Activated CD4-positive, alpha-beta T cell treated with anti-CD3 and anti-CD28 coated beads, Interleukin-2, amount 10 ng/mL, durations not matched to agents 7 days and 5 days (primary cell): ENCODE measurements at regions not wholly inside any gene's neighbourhood (a gene's known extent, or its start where the extent isn't known, plus 50 kb on each side); places are given as distances from the start of the nearest gene placed in this dataset.

ENCODE experiments used
- CTCF ChIA-PET: fragments of 350-600 bp; sonication (Branson Sonifier 250); formaldehyde crosslinking; loops from one replicate; lab custom pipeline; 2021; ENCODE audit warnings: antibody characterized with exemption; lab: Charles Lee
- POLR2A ChIA-PET: fragments of 350-600 bp; sonication (Branson Sonifier 250); formaldehyde crosslinking; loops from one replicate; lab custom pipeline; 2021; ENCODE audit warnings: antibody characterized with exemption; lab: Charles Lee
- DNase-seq: peaks from one replicate; pipeline ENCODE4 v3.0.0-alpha.2; 2020
- H3K27ac Mint-ChIP-seq: one replicate; pipeline ENCODE4 v1.8.0; 2021; ENCODE audit warnings: mild to moderate bottlenecking, moderate library complexity, mixed read lengths
- H3K27me3 Mint-ChIP-seq: one replicate; pipeline ENCODE4 v1.8.0; 2021; ENCODE audit warnings: mixed read lengths
- H3K36me3 Mint-ChIP-seq: one replicate; pipeline ENCODE4 v1.8.0; 2021; ENCODE audit warnings: low read depth, mixed read lengths
- H3K4me1 Mint-ChIP-seq: one replicate; pipeline ENCODE4 v1.8.0; 2021; ENCODE audit warnings: mixed read lengths
- H3K4me3 Mint-ChIP-seq: one replicate; pipeline ENCODE4 v1.8.0; 2021; ENCODE audit warnings: mild to moderate bottlenecking, moderate library complexity, mixed read lengths
- H3K9me3 Mint-ChIP-seq: one replicate; pipeline ENCODE4 v1.8.0; 2021; ENCODE audit warnings: mixed read lengths

DNA sequence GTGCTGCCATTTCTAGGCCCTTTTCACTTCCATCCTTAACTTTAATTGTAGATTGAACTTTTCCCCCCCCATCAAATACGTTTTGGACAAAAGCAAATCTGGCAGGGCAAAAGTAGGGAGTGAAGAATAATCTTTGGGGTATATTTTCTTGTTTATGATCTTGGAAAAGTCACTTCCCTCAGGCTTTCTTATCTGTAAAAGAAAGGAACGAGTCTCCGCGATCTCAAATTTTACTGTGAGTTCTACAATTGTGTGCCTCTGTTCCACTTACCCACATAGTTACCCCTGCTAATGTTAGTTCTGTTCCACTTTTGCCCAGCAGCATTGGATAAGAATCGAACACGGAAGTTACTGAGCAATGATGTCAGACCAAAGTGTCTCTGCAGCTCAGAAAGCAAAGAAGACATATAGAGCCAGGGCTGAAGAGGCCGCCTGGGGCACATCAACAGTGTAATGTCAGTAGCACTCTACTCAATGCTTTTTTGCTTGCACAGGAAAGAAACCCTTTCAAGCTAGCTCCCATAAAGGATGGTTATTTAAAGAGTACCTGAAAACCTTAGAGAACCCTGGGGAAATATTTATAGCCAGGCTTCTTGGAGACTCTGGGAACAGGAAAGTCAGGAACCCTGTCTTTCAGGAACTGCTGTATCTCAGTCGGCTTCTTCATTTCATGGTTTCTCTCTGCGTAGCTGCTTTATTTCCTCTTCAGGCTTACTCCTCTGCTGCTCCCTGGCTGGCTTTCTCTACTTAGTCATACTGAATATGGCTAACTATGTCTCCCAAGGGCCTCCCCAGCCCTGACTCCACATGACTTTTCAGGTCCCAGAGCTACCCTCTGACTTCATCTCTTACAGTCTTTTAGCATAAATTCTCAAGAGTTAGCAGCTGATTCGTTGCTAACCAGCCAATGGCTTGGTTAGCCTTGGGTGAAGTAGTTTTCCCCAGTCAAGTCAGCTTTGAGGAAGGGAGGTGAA, 123.7 kb upstream of the FAM3C start:
- Mint-ChIP-seq H3K36me3 (no peaks in the 10 kb centered on the region), H3K4me1 (peaks cover 16% of the 10 kb centered on the region), H3K27ac (no peak overlapping the region), H3K27me3 (no peaks in the 10 kb centered on the region), H3K9me3 (peaks cover 4% of the 10 kb centered on the region), H3K4me3 (no peak overlapping the region)
- ChIA-PET POLR2A (no interaction called here), CTCF (interaction anchor here (0.6 to 1.8 kb wide), 9 partner anchors 8 to 496 kb away, joined by 3 to 8 read pairs (median 4); partner anchors contain the start of gene FAM3C)
- DNase-seq: no peak

DNA sequence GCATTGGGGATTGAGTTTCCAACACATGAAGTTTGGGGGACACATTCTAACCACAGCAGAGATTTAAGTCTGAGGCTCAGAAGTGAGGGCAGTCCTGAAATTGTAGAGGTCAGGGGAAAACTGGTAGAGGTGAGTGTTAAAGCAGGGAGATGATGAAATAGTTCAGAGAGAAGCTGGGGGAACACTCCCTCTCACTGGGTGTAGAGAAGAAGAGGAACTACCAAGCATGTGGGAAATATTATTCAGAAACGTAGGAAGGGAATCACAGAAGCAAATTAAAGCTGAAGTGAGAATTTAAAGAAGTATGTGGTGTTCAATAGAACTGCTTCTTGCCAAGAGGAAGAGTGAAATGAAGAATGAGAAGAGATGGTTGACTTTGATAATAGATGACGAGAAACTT, 121.5 kb upstream of the FAM3C start:
- Mint-ChIP-seq H3K9me3 (peaks cover 4% of the 10 kb centered on the region), H3K27ac (no peak overlapping the region), H3K4me3 (no peak overlapping the region), H3K27me3 (peaks cover 2% of the 10 kb centered on the region), H3K36me3 (no peaks in the 10 kb centered on the region), H3K4me1 (peaks cover 16% of the 10 kb centered on the region)
- POLR2A ChIA-PET: no interaction called here
- no peak for DNase-seq
- CTCF ChIA-PET: interaction anchor here (0.5 to 1.3 kb wide), 2 partner anchors 11 to 51 kb away, joined by 3 to 4 read pairs; no protein-coding TSS in a partner anchor

DNA sequence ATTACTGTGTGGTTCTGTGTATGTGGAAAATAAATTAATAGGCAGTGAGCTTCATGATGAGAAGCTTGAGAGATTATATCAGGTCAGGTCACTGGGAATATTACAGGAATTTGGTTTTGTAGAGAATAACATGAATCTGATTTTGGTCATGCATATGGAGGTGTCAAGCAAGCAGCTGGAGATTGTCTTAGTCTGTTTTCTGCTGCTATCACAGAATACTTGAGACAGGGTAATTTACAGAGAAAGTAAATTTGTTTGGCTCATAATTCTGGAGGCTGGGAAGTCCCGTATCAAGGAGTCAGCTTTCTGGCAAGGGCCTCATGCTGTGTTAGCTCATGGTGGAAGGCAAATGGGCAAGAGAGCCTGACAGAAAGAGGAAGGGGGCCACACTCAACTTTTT, 120.7 kb upstream of the FAM3C start:
- no peak for DNase-seq
- Mint-ChIP-seq H3K4me3 (no peak overlapping the region), H3K36me3 (peaks cover 2% of the 10 kb centered on the region), H3K4me1 (peaks cover 14% of the 10 kb centered on the region), H3K9me3 (peaks cover 6% of the 10 kb centered on the region), H3K27me3 (peaks cover 2% of the 10 kb centered on the region), H3K27ac (no peak overlapping the region)
- ChIA-PET CTCF (interaction anchor here (1.0 to 1.3 kb wide), 2 partner anchors 10 to 15 kb away, joined by 3 to 4 read pairs; no protein-coding TSS in a partner anchor), POLR2A (no interaction called here)

DNA sequence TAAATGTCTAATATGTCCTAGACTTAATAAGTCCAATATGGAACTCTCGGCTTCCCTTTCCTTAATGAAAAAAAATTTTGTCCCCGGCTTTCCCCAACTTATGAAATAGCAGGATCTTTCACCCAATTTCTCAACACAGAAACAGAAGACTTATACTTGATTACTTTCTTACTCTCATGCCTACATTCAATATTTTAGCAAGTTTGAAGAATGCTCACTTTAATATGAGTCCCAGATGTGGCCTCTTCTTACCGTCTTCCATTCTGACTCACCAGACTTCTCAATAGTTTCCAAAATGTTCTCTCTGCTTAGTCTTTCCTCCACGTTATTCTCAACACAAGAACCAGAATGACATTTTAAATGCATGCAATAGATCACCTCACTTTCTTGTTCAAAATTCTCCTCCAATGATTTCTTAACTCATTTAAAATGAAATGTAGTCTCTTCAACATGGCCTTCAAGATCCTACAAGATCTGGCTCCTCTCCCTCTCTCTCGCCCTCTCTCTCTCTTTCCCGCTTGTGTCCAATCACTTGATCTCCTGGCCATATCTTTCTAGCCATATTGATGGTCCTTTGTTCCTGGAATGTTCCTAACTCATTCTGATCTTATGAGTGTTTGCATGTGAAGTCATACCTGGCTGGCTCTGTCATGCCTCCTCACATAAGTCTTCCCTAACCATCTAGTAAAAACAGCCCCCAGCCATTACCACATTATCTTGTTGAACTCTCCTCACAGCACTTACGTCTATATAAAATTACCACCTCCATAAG, 119.7 kb upstream of the FAM3C start:
- peaks cover 2% of the 10 kb centered on the region for H3K27me3 Mint-ChIP-seq
- H3K4me1 Mint-ChIP-seq: peaks cover 8% of the 10 kb centered on the region
- peaks cover 2% of the 10 kb centered on the region for H3K36me3 Mint-ChIP-seq
- H3K9me3 Mint-ChIP-seq: peaks cover 10% of the 10 kb centered on the region
- no peak overlapping the region for H3K4me3 Mint-ChIP-seq
- H3K27ac Mint-ChIP-seq: no peak overlapping the region
- DNase-seq: no peak
- ChIA-PET CTCF (interaction anchor here (1.0 to 1.3 kb wide), 2 partner anchors 9 to 14 kb away, joined by 3 to 4 read pairs; no protein-coding TSS in a partner anchor), POLR2A (no interaction called here)

- Mint-ChIP-seq H3K4me3 (no peak overlapping the region), H3K9me3 (peaks cover 15% of the 10 kb centered on the region), H3K36me3 (peaks cover 5% of the 10 kb centered on the region), H3K4me1 (peaks cover 2% of the 10 kb centered on the region), H3K27ac (no peak overlapping the region), H3K27me3 (peaks cover 2% of the 10 kb centered on the region)
- CTCF ChIA-PET: interaction anchor here (1.3 kb wide), 1 partner anchor 20 kb away, joined by 3 read pairs; no protein-coding TSS in a partner anchor
- no peak for DNase-seq
- POLR2A ChIA-PET: no interaction called here
These were observed 119.1 kb upstream of the FAM3C start for GRCh38 chr7:121515229-121515628.

GRCh38 chr7:121513105-121513504, 117.0 kb upstream of the FAM3C start:
- ChIA-PET POLR2A (no interaction called here), CTCF (interaction anchor here (1.2 to 1.3 kb wide), 2 partner anchors 18 to 117 kb away, joined by 3 read pairs; partner anchors contain the start of gene FAM3C)
- Mint-ChIP-seq H3K27ac (no peak overlapping the region), H3K4me1 (no peaks in the 10 kb centered on the region), H3K9me3 (peaks cover 25% of the 10 kb centered on the region), H3K36me3 (peaks cover 11% of the 10 kb centered on the region), H3K27me3 (peaks cover 5% of the 10 kb centered on the region), H3K4me3 (no peak overlapping the region)
- DNase-seq: no peak

DNA sequence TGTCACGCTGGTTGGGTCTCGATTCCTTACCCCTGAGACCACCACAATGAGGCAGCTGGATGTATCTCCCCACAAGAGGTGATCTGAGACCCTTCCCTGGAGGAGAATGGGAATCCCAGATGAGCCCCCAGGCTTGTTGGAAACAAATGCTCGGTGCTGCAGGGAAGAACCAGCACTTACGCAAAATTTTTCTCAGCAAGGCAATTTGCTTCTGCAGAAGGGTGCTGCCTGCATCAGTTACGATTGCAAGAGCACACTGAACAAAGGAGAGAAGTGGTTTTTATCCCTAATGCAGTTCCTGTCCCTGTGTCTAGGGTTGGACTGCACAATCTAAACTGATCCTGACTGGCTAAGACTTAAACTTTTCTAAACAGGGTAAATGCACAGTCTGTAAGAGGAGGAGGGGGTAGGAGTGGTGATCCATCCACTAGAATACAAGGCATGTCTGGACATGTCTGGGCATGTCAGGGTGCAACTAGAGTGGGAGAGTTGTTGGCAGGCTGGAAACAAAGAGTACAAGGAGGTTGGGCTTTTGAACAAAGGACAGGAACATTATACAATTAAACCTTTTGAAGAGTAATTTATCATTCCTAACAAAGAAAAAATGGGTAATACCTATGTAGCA, 114.9 kb upstream of the FAM3C start:
- POLR2A ChIA-PET: no interaction called here
- Mint-ChIP-seq H3K9me3 (peaks cover 21% of the 10 kb centered on the region), H3K27ac (no peak overlapping the region), H3K4me3 (no peak overlapping the region), H3K36me3 (peaks cover 13% of the 10 kb centered on the region), H3K27me3 (peaks cover 5% of the 10 kb centered on the region), H3K4me1 (no peaks in the 10 kb centered on the region)
- CTCF ChIA-PET: interaction anchor here (1.4 kb wide), 1 partner anchor 9 kb away, joined by 4 read pairs; no protein-coding TSS in a partner anchor
- no peak for DNase-seq

- H3K4me3 Mint-ChIP-seq: no peak overlapping the region
- CTCF ChIA-PET: no interaction called here
- H3K4me1 Mint-ChIP-seq: no peaks in the 10 kb centered on the region
- peaks cover 27% of the 10 kb centered on the region for H3K9me3 Mint-ChIP-seq
- H3K27ac Mint-ChIP-seq: no peak overlapping the region
- no peak for DNase-seq
- H3K36me3 Mint-ChIP-seq: peaks cover 15% of the 10 kb centered on the region
- POLR2A ChIA-PET: no interaction called here
- peaks cover 5% of the 10 kb centered on the region for H3K27me3 Mint-ChIP-seq
These were observed 114.2 kb upstream of the FAM3C start for GRCh38 chr7:121510302-121510701.

DNA sequence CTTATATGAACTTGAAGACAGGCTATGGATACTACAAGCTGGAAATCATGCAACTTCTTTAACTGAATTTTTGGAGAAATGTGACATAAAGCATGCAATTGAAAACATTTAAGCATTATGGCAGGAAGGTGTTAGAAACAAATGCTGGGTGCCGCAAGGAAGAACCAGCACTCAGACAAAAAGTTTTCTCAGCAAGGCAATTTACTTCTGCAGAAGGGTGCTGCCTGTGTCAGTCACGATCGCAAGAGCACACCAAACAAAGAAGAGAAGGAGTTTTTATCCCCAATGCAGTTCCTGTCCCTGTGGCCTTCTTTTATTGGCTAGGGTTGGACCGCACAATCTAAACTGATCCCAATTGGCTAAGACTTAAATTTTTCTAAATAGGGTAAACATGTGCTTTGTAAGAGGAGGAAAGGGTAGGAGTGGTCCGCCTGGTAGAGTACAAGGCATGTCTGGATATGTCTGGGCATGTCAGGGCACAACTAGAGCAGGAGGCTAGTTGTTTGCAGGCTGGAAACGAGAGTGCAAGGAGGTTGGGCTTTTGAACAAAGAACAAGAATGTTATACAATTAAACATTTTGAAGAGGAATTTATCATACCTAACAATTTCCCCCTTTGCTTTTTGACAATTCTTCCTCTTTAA, 109.6 kb upstream of the FAM3C start:
- H3K4me1 Mint-ChIP-seq: no peaks in the 10 kb centered on the region
- peaks cover 25% of the 10 kb centered on the region for H3K9me3 Mint-ChIP-seq
- peaks cover 14% of the 10 kb centered on the region for H3K36me3 Mint-ChIP-seq
- H3K27me3 Mint-ChIP-seq: peaks cover 3% of the 10 kb centered on the region
- no peak overlapping the region for H3K4me3 Mint-ChIP-seq
- DNase-seq: no peak
- ChIA-PET POLR2A (no interaction called here), CTCF (interaction anchor here (0.9 to 1.6 kb wide), 2 partner anchors 11 to 13 kb away, joined by 3 to 4 read pairs; no protein-coding TSS in a partner anchor)
- H3K27ac Mint-ChIP-seq: no peak overlapping the region

- no peak for DNase-seq
- ChIA-PET POLR2A (no interaction called here), CTCF (no interaction called here)
- H3K4me3 Mint-ChIP-seq: no peak overlapping the region
- H3K27ac Mint-ChIP-seq: no peak overlapping the region
- peaks cover 3% of the 10 kb centered on the region for H3K27me3 Mint-ChIP-seq
- no peaks in the 10 kb centered on the region for H3K4me1 Mint-ChIP-seq
- H3K9me3 Mint-ChIP-seq: peaks cover 20% of the 10 kb centered on the region
- peaks cover 9% of the 10 kb centered on the region for H3K36me3 Mint-ChIP-seq
These were observed 108.9 kb upstream of the FAM3C start for GRCh38 chr7:121505021-121505420.

DNA sequence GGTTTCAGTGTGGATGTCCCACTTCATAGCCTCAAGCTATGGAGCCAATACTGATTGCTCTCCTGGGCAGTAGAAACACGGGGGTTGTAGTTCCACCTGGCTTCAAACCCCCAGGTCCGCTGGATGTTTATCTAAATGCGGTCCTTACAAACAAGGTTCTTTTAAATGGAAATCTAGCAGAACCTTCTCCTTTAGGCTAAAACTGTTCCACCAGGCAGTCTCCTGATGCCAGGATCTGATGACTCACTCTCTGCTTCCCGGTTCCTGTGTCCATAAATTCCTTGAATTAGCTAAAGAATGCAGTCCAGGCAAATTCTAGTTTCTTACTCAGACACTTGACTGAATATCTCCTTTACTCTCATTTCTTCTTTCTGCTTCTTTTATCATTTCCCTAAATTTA, 108.4 kb upstream of the FAM3C start:
- H3K9me3 Mint-ChIP-seq: peaks cover 17% of the 10 kb centered on the region
- no peak overlapping the region for H3K27ac Mint-ChIP-seq
- H3K4me1 Mint-ChIP-seq: no peaks in the 10 kb centered on the region
- peaks cover 4% of the 10 kb centered on the region for H3K36me3 Mint-ChIP-seq
- DNase-seq: no peak
- H3K27me3 Mint-ChIP-seq: peaks cover 3% of the 10 kb centered on the region
- ChIA-PET POLR2A (no interaction called here), CTCF (interaction anchor here (1.0 kb wide), 1 partner anchor 33 kb away, joined by 3 read pairs; no protein-coding TSS in a partner anchor)
- H3K4me3 Mint-ChIP-seq: no peak overlapping the region

DNA sequence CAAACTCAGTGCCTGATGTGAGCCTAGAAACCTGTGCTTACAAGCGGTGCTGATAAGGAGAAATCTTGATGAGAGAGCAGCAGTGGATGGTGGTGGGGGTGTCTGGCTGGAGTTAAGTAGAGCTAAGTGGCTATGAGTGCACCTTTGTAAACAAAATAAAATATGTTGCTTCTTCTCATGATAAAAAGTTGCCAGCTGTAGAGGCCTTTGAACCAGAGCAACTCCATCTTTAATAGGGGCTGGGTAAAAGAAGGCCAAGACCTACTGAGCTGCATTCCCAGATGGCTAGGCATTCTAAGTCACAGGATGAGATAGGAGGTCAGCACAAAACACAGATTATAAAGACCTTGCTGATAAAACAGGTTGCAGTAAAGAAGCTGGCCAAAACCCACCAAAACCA, 107.6 kb upstream of the FAM3C start:
- CTCF ChIA-PET: interaction anchor here (1.0 kb wide), 1 partner anchor 34 kb away, joined by 3 read pairs; no protein-coding TSS in a partner anchor
- H3K27ac Mint-ChIP-seq: no peak overlapping the region

More for the DNA sequence above, 107.6 kb upstream of the FAM3C start:
- Mint-ChIP-seq H3K36me3 (peaks cover 4% of the 10 kb centered on the region), H3K4me1 (no peaks in the 10 kb centered on the region), H3K9me3 (peaks cover 13% of the 10 kb centered on the region), H3K27me3 (peaks cover 1% of the 10 kb centered on the region), H3K4me3 (no peak overlapping the region)
- POLR2A ChIA-PET: no interaction called here
- no peak for DNase-seq
